ENCODE measurements at regions not wholly inside any gene's neighbourhood (a gene's known extent, or its start where the extent isn't known, plus 50 kb on each side); places are given as distances from the start of the nearest gene placed in this dataset.

- ATAC-seq = no peak
Observed at GRCh38 chr4:123849495-123849894, 452.9 kb downstream of the SPRY1 start.

DNA sequence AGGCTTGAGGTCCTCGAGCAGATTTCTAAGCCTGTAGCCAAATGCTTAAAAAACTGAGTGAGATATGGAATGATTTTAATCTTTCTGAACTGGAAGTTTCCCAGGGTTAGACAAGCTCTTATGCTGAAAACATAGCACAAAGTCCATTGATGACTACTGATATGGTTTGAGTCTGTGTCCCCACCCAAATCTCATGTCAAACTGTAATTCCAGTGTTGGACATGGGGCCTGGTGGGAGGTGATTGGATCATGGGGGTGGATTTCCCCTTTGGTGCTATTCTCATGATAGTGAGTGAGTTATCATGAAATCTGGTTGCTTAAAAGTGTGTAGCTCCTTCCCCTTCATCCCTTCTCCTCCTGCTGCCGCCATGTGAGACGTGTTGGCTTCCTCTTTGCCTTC is 454.9 kb downstream of the SPRY1 start:
- ATAC-seq = no peak

GRCh38 chr4:123853651-123854050 is 457.1 kb downstream of the SPRY1 start:
- ATAC-seq = no peak

DNA sequence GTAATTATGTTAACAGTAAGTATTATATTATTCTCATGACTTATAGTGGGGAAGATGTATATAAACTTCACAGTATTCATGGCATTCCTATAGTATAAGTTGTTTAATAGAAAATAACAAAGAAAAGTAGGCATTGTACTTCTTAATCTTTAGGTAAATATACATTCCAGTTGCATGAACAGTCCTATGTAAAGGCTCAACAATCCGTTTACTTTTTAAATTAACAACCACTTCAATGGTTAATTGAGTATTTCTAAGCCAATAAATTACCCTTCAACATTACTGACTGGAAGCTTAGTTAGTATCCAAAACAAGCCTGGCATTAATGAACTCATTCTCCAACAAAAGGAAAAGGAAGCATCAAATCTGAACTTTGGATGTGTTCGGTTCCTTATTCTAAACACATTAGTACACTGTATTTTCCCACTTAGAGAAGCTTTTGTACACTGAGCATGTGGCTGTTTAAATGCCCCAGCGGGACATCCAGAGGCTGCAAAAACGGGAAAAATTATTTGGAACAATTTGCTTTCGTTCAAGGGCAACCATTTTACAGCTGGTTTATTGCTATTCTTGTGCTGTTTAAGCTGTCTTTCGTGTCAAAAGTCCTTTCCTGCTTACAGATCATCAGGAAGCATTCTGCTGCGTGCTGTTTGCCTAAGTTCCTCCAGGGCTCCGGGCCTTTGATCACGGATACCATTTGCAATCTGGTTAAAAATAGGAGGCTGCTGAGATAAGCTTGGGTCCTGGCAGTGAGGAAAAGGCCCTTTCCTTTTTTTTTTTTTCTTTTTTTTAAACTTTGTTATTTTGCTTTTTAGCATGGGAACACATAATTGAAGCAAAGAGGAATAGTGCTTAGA is 460.3 kb downstream of the SPRY1 start:
- no peak for ATAC-seq

DNA sequence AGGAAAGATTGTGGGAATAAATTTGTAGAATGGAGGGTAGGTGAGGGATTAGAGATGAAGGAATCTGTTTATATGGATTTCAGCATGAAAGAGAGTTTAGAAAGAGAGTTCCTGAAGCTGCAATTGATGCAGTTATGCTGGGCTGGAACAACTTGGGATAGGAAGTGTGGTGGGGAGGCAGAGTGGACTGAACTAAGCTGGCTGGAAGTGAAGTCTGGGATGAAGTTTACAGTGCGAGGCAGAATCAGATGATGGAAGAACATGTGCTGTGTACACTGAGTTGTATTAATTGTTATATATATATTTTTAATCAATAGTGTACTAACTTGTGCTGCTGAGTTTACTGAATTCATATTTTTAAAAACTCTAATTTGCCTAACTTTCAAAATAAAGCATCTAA is 461.9 kb downstream of the SPRY1 start:
- ATAC-seq = no peak

DNA sequence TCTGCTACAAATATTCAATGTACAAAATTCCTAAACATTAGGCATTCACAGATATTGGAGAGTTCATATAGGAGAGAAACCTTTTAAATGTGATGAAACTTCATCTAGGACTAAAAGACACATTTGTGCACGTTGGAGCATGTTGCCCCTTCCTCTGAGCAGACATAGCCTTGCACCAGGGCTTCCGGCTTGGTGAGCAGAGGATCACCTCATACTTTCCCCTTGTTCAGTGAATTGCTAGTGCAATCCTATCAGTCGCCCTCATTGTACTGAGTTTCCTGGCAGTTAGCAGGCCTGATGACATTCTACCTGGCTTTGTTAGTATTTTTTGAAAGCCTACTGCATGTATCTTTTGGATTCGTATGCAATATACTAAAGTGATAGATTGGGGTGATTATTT is 466.2 kb downstream of the SPRY1 start:
- no peak for ATAC-seq

GRCh38 chr4:123866796-123867195 is 470.2 kb downstream of the SPRY1 start:
- ATAC-seq = no peak

- no peak for ATAC-seq
Observed at GRCh38 chr4:123867910-123868587, 471.5 kb downstream of the SPRY1 start.

DNA sequence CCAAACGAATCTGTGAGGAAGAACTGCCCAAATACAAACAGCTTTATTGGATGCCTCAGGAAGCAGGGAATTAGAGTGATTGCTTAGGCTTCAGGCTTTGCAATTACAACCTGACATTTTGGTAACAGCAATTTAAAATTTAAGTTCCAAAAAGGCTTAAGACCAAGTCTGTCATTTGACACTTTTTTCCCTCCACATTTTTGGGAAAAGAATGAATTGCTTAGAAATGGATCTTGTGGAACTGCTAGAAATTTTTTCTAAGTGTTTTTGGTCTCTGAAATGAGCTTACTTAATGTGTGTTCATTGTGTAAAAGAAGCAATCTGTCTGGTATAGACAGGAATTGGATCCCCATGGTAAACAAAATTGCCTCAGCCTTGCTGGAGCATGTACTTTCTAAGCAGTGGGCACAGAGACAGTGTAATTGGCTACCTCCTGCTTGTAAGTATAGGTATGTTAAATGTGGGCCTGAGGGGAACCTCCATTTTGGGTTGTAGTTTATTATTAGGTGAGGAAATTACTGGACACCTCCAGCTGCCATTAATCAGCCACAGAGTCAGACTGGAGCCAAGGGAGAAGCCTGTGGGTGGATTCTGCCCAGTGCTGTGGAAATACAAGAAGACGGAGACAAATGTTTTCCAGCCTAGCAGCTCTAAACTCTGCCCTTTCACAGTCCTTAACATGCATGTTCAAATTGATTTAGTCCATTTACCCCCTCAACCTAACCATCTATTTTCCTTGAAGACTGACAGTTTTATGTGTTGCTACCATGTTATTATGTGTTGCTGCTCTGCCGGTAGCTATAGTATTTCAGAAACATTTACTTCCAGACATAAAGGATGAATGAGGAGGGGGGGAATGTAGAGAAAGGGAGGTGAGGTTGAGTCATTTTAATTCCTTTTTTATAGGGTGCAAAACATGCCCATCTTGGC is 473.0 kb downstream of the SPRY1 start:
- no peak for ATAC-seq

DNA sequence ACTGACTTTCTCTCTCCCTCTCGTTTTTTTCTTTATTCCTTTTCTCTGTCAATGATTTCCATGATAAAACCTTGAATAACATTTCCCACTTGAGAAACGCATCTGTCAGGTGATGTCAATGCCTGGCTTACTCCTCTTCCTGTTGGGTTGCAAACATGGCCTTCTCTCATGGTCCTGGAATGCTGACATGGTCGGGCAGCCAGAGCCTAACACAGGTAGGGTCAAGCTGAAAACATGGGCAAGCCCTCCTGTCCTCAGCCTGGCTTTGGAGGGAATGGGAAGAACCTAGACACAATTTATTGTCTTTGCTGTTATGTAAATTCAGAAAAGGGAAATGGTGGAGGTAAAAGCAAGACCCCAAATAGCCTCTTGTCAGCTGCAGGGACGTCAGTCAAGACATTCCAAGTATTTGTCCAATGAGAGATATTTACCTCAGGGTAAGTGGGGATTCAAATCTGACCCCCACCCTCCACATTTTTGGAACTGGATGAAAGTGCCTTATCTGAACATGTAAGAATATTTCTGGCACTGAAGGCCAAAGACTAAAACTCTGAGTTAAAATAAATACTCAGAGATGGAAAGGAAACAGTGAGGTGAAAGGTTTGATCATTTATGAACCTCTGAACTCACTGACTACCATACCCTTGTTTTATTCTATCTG is 473.8 kb downstream of the SPRY1 start:
- ATAC-seq = no peak

- no peak for ATAC-seq
Observed at GRCh38 chr4:123871341-123871740, 474.7 kb downstream of the SPRY1 start.

- ATAC-seq = no peak
Observed at GRCh38 chr4:123874063-123874462, 477.5 kb downstream of the SPRY1 start.

DNA sequence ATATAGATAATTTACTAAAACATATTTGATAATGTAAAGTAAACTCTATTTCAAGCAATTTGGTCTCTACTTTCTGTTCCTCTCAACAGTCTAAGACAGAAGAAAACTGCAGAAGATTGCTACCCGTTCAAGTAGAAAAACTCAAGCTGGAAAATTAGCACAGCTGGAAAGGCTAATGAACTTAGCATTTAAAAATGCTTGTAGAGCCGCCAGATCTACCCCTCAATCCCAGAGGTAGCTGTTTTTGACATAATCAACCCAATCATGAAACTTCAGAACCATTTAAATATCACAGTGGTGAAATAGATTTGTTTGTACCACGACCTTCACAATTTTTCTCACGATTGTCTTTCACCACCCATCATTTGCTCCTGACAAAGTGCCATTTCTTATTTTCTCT is 479.5 kb downstream of the SPRY1 start:
- no peak for ATAC-seq

GRCh38 chr4:123876671-123877101 is 480.1 kb downstream of the SPRY1 start:
- ATAC-seq = no peak

DNA sequence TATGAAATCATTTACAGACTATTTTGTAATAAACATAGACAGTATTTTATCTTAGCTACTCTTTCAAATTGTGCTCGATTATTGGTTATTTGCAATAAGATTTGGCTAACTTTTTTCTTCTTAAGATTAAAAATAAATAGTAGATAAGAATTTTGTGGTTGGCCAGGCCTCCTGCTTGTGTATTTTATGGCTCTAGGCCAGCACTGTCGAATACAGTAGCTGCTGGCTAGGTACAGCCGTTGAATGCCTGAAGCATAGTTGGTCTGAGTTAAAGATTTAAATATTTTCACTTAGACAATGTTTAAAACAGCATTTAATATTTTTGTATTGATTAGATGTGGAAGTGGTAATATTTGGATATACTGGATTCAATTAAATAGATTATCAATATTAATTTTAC is 481.0 kb downstream of the SPRY1 start:
- ATAC-seq = no peak

GRCh38 chr4:123878976-123879375 is 482.4 kb downstream of the SPRY1 start:
- ATAC-seq = no peak

GRCh38 chr4:123880631-123881030 is 484.0 kb downstream of the SPRY1 start:
- no peak for ATAC-seq

DNA sequence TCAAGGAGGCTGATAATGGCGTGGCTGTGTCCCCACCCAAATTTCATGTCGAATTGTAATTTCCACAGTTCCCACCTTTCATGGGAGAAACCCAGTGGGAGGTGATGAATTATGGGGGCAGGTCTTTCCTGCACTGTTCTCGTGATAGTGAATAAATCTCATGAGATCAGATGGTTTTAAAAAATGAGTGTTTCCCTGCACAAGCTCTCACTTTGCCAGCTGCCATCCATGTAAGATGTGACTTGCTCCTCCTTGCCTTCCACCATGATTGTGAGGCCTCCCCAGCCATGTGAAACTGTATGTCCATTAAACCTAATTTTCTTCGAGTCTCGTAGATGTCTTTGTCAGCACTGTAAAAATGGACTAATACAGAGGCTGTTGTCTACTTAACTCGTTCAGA is 488.3 kb downstream of the SPRY1 start:
- ATAC-seq = no peak

GRCh38 chr4:123889507-123889906 is 492.9 kb downstream of the SPRY1 start:
- ATAC-seq = no peak

DNA sequence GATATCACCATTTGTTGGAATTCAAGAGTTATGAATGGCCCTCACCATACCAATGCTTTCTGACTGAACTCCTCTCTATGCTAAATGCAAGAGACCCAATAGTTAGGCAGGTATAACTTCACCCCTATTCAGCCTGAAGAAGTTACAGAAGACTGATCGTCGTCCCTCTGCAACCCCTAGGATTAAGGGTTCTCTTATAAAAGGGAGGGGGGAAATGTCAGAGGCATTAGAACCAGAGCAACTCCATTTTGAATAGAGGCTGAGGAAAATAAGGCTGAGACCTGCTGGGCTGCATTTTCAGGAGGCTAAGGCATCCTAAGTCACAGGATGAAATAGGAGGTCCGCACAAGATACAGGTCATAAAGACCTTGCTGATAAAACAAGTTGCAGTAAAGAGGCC is 494.3 kb downstream of the SPRY1 start:
- no peak for ATAC-seq

DNA sequence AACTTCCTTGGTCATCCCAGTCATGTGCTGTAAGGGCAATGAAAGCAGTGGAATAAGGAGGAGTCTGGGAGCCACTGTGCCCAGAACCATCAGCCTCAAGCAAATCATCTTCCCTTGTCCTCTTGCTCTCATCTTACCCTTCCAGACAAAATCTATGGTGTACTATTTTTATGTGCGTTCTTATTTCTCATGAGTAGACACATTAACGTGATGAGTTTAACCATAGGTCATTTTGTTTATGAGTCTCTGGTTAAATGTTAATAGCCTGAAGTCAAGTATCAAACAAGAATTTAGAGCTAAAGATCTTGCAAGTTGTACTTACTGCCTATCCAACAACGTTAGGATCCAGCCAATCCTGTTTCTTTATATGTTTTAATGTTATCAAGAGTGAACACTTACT is 495.3 kb downstream of the SPRY1 start:
- ATAC-seq = no peak

DNA sequence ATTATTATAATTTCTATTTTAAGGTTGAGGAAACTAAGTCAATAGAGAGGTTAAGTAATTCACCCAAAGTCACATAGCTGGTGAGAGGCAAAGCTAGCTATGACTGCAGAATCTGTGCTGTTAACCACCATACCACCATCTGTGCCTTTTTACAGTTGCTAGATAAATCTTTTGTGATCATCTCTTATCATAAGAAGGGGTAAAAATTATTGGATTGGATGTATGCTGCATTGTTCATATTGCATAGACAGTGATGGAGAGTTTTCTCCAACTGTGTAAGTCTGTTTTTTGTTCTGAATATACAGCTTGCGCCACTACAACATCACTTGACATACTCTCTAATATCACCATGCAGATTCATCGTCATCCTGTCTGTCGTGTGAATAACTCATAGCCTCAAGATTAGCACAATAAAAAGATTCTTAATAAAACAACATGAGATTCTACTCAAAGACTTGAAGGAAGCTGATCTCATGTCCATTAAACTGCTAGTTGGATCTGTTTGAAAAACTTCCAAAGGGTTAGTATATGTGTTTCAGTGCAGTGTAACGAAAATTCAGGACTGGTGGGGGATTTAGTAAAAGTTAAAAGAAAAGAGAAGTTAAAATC is 495.9 kb downstream of the SPRY1 start:
- ATAC-seq = no peak

All from activated CD4-positive, CD25-positive, alpha-beta regulatory T cell treated with anti-CD3 and anti-CD28 coated beads, Interleukin-2, amount 50 U/mL, for 24 hours (primary cell).